ENCODE measurements at regions not wholly inside any gene's neighbourhood (a gene's known extent, or its start where the extent isn't known, plus 50 kb on each side); places are given as distances from the start of the nearest gene placed in this dataset.
A peak's percentile ranks its signal among the peaks of the same experiment; 100 is the strongest.
"Not testable (repeated sequence)": the region's sequence is repeated elsewhere in the genome, so short reads cannot be mapped to it uniquely, and the experiment has no call there.

DNA sequence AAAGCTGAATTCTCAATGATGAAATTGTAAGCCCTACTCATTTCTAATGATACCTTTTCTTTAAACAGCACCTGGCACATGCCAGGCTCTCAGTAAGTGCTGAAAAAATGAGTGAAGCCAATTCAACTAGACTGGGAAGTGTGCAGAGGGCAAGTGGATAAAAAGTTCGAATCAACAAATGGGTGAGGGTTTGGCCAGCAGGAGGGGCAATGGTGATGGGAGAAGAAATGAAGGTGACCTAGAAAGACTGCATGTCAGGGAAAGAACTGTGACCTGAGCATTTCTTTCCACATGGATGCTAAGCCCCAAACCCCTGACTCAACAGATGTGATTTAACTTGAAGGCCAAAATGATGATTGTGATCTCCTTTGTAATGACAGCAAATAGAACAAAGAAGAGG, 54.6 kb downstream of the DKK1 start:
- DNase-seq = no peak

DNA sequence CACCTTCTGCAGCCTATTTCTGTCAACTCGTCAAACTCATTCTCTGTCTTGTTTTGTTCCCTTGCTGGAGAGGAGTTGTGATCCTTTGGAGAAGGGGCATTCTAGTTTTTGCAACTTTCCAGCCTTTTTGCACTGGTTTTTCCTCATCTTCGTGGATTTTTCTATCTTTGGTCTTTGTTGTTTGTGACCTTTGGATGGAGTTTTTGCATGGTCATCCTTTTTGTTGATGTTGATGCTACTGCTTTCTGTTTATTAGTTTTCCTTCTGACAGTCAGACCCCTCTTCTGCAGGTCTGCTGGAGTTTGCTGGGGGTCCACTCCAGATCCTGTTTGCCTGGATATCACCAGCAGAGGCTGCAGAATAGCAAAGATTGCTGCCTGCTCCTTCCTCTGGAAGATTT, 60.1 kb downstream of the DKK1 start:
- DNase-seq = not testable (repeated sequence)

DNA sequence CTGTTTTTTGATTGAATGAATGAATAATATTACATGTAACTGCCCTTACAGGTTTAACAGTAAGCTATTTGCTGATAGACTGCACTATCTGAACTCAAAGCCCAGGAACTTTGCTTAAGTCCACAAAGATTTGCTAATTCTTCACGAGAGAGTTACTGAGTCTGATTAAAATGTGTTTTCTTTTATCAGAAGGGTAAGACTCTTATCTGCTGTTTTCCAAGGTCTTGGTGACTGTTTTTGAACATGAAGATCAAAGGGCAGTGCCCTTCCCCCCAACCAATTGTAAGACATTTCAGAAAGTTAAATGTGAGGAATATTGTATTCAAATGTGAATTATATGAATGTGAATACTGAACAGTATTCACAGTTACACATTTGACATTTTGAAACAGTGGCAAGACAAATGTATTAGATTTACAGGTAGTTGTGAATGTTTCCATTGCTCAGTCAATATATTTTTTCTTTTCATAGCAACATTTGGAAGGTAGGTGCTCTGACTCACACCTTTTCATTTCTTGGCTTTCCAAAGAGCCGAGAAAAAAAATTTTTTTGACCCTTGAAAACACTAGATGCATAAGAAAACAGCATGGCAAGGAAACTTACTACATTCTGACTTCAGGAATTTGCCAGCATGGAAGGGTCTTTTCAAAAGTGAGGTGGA, 62.7 kb downstream of the DKK1 start:
- no peak for DNase-seq

DNA sequence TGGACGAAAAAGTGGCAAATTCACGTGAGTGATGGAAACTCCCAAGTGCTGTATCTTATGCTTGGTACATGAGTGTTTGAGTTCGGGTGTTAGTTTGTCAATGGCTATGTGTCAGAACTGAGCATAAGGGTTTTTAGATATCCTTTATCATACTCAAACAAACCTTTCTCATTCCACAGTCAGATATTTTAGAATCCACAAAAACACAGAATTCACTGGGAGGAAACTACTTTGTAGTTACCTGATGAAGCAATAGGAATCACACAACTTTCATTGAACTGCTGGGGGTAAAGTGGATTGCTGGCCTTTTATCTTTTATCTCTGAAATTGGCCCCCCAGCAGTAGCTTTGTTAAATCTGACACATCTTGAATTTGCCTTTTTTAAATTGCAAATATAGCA, 64.0 kb downstream of the DKK1 start:
- DNase-seq = no peak

DNA sequence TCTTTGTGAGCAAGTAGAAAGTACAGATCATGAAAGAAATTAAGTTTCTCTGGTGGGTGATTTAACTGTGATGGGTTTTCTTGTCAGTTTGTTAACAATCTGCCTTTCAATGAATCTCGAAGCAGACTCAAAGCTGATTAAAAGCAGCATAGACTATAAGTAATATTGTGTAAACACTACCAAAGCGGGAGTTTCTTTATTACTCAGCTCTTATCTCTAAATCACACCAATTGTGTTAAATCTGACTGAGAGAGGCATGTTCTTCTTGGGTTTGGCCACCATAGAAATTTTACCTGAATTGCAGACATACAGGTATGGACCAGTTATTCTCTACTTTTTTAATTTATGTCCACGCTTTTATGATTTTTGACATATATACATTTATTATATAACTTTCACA, 65.2 kb downstream of the DKK1 start:
- DNase-seq = no peak

DNA sequence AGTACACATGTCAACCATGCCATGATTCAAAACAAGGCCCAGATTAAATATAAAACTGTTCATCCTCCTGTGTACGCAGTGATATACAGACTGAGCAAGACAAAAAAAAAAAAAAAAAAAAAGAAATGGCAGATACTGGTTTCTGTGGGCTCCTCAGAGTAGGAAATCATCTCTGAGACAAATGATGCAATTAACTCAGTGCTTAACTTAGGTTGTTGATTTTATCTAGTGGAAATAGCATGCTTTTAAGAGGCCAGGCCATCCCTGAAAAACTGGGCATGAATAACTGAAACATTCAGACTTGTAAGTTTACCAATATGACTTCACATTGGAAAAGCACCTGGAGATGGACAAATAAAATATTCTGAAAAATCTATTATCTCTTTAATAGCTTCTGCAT, 69.0 kb downstream of the DKK1 start:
- no peak for DNase-seq

DNA sequence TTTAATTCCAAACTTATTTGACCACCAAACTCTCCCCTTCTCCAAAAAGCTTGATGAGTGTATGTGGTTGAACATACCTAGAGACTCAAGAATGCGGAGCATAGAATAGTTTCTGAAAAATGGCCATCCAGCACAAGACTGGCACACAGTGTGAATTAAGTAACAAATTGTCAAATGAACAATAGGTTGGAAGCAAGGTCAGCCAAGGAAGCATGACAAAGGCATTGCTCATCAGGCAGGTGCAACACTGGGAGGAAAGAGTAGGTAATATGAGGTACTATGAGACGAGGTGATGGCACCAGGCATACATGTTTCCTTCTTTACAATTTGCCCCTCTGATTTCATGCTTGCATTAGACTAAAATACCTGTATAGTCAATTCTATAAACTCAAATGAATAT, 73.7 kb downstream of the DKK1 start:
- DNase-seq = no peak

DNA sequence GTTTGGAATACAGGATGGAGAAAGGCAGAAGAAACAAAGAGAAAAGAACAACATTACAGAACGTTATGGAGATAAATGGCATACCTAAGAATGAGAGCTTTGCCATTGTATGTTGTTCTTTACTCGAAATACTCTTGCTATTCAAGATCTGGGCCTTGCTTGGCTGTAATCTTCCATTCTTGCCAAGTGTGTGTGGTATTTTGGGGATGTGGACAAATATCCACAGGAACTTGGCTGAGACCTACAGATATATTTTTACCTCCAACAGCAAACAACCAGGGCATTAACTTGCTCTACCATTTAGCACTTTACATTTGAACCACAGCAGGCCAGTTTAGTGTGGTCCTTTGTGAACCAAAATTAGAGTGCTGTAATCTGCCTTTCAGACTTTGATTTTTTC, 76.3 kb downstream of the DKK1 start:
- no peak for DNase-seq

DNA sequence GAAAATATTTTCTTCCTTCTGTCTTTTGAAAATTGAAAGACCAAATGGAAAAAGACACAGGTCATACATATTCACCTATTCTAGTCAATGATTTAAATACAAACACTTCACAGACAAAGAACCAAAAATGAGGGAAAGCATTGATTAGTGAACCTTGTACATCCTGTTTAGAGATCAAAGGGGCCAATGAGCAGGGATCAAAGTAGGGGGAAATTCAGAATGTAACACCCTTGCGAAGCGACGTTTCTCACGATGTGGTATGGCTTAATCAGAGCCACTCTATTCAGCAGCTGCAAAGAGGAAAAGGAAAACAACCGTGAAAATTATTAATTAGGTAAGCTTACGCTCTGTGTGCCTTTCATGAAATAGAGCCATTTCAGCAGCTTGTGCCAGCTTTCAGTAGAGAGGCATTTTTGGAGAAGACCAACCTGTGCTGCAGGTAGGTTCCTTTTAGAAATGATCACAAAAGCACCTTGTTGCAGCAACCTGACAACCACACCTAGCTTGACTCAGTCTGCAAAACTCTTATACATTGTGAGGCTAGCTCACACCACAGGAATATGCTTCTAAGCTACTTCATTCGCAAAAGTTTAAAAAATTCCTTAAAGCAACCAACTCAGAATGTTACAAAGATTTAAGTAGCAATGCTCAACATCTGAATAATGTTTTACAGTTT, 78.0 kb downstream of the DKK1 start:
- no peak for DNase-seq

DNA sequence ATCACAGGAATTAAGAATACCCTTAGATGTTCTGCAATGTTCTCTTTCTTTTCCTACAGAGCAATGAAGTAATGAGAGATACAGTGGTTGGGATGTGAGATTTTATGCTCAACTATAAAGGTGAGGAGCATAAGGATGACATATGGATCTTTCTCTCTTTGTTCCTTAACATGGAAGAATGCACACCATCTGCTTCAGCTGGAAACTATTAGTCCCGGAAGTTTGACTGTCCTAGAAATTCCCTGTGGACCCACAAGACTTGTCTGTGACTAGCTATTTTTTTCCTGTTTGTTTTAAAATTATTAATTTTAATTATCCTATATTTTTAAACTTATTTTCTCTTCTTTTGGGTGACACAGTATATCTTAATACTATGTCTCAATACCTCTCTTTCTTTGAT, 80.2 kb downstream of the DKK1 start:
- no peak for DNase-seq

DNA sequence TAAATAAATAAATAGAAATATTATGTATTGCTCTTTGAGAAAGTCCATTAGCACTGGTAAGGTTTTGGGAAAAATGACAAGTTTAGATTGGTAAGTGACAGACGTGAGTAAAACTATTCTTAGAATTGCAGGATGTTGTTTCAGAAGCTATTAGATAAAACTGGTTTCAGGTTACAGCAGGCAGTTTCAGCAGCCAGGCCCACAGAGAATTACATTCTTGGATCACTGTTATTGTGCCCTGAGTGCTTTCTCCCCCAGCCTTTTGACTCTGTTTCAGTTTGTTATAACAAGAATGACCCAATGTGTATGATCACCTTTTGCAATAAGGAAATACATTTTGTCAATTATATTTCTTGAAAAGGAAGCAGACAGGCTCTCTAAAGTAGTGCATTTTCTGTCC, 86.5 kb downstream of the DKK1 start:
- DNase-seq = no peak

DNA sequence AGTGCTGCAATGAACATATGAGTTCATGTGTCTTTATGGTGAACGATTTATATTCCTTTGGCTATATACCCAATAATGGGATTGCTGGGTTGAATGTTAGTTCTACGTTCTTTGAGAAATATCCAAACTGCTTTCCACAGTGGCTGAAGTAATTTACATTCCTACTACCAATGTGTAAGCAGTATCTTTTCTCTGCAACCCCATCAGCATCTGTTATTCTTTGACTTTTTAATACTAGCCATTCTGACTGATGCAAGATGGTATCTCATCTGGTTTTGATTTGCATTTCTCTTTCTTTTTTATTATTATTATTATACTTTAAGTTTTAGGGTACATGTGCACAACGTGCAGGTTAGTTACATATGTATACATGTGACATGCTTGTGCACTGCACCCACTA, 89.7 kb downstream of the DKK1 start:
- DNase-seq = not testable (repeated sequence)

DNA sequence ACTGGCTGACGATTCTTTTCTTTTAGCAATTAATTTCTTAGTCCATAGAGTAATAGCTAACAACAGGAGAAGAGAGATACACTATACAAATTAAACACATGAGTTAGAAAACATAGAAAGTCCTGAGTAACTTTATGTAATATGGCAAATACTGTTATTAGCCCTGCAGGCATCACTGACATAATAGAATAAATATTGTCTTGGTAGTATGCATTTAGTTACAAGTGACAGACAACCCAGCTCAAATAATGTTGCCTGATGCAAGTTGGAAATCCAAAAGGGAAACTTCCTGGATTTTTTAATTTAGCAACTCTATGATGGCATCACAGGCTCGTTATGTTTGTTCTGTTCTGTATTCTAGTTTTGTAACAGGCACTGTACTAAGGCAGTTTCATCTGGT, 95.1 kb downstream of the DKK1 start:
- DNase-seq = no peak

DNA sequence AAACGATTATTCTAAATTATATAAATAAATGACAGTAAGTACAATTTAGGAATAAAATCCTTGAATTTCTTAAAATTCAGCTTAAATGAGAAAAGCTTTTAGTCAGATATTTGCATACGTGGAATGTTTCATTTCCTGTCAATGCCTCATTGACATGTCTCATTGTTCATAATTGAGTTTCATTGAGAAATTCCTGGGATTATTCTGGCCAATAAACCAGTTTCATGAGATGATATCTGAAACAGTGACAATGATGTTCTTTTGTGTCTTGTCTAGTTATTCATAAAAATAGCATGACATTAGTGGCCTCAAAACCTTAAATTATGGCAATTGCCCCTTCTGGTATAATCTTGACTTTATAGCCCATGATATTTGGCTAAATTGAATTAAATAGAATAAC, 95.8 kb downstream of the DKK1 start:
- no peak for DNase-seq

DNA sequence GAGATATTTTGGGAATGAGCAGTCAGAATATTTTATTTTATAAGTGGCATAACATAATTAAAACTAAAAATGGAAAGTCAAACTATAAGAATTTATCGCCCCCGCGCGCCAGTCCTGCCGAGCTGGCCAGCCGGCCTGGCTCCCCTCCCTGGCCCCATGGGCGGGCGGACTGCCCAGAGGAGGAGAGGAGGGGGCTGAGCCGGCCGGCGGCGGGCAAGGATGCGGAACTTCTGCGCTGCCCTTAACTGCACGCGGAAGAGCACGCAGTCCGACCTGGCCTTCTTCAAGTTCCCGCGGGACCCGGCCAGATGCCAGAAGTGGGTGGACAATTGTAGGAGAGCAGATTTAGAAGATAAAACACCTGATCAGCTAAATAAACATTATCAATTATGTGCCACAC, 96.8 kb downstream of the DKK1 start:
- peak in 1 of 56 donors; percentile 0 for DNase-seq

DNA sequence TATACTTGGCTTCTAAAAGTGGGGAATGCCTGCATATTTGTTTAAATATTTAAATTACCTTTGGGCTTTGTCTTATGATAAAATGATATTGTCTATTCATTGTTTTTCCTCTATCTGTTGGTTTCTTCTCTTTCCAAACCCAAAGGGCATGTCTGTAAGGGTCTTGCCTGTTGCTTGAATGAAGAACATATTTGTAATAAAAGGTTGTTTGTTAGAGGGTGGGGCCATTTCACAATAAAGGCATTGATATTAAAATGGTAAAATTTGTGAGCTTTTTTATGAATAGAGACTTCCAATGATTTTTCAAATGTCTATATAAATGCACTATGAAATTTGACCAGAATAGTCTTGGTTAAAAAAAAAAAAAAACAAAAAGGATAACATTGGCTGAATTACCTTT, 105.2 kb downstream of the DKK1 start:
- DNase-seq = no peak

DNA sequence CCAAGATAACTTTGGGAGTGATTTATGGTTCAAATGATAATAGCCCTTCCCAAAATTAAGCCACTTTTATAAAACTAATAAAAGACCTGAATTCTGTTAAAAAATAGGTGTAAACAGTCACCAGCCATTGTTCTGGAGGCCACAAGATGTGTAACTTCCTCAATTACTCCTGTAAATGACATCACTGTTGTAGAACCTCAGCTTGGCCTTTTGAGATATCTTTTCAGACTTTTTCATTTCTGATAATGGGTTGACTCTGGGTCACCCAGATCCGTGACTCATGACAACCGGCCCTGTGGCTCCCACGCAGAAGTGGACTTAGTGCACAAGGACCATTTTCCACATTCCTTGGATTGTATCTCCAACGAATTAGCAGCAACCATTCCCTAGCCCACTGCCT, 106.6 kb downstream of the DKK1 start:
- no peak for DNase-seq

DNA sequence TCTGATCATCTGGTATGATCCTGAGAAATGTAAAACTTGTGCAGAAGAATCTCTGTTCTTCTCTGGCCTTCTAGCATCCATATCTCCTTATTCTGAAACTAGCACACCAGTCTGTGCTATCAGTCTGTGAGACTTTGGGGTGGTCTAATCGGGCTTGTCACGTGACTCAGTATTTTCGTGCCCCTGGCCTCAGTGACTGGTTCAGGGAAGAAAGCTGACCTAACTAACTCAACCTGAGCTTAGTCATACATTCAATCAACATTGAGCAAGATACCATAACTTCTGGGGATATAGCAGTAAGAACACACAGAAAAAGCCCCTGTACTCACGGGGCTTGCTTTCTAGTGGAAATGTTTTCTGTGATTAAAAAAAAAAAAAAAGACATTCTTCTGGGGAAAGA, 109.3 kb downstream of the DKK1 start:
- DNase-seq = no peak

DNA sequence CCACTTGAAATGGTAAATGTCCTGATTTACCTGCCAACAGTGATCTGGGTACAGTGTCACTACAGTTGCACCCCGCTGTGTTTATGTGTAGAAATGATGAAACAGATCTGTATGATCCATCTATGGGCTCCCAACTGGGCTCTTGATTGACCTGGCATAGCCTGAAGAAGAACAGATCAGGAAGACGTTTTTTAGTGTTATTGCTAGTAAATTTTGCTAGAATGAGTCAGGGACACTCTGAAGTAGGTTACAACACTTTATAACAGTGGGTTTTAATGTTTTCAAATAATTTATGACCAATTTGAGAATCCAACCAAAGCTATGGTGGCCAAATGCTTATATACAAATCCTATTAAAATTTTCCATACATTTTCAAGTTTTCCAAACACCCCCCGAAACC, 110.3 kb downstream of the DKK1 start:
- DNase-seq = no peak

DNA sequence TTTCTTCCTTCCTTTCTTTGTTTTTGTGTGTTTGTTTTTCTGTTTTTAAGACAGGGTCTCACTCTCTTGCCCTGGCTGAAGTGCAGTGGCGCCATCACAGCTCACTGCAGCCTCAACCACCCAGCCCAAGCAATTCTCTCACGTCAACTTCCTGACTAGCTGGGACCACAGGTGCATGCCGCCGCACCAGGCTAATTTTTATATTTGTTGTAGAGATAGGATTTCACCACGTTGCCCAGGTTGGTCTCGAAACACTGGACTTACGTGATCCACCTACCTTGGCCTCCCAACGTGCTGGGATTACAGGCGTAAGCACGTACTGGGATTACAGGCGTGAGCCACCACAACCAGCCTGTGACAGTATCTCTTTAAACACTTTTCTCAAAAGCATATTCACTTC, 120.7 kb downstream of the DKK1 start:
- no peak for DNase-seq

DNA sequence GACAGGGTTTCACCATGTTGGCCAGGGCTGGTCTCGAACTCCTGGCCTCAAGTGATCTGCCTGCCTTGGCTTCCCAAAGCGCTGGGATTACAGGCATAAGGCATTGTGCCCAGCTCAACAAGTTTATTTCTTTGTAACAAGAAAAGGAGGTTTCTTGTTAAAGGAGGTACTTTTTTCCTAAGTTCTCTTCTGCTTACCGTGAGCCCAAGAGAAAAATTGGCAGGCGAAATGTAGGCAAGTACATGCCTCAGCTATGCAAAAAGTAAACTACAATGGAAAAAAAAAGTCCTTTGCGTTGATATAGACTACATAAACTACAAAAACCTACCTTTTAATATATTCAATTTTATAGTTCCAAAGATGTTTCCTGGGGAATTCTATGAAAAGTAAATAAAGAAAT, 122.6 kb downstream of the DKK1 start:
- no peak for DNase-seq

DNA sequence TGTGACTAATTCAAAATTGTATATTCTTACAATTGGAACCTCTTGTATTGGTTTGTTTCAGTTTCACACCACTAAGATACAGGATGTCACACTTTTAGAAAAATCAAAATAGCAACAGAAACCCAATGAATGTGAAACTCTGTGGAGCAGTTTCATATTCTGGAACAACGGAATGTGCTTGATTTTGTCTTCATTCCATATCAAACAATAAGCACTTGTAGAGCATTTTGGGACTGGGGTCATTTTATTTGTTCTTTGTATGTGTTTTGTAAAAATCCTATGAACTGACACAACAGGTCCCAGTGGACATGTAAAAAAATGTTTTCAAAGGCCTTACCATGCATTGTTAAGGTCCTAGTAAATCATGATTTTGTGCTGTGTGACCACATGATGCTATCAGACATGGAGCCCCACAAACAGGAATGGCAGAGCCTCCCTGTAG, 123.1 kb downstream of the DKK1 start:
- DNase-seq = no peak

DNA sequence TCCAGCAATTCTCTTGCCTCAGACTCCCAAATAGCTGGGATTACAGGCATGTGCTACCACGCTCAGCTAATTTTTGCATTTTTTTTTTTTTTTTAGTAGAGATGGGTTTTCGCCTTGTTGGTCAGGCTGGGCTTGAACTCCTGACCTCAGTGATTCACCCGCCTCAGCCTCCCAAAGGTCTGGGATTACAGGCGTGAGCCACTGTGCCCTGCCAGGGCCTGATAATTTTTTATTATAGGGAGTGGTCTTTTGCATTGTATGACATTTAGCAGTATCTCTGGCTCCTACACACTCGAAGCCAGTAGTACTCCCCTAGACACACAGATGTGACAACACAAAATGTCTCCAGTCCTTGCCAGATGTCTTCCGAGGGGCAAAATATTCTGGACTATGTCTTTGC, 124.0 kb downstream of the DKK1 start:
- no peak for DNase-seq

Data from amygdala (tissue), 56 donors.